ENCODE measurements at regions not wholly inside any gene's neighbourhood (a gene's known extent, or its start where the extent isn't known, plus 50 kb on each side); places are given as distances from the start of the nearest gene placed in this dataset.

GRCh38 chr2:172658945-172659344, 76.7 kb upstream of the RAPGEF4 start:
- DNase-seq (ENCODE audit: low read depth) = no peak

GRCh38 chr2:172662099-172662498, 73.5 kb upstream of the RAPGEF4 start:
- DNase-seq (ENCODE audit: low read depth) = no peak

- no peak for DNase-seq (ENCODE audit: low read depth)
These were observed 70.9 kb upstream of the RAPGEF4 start for GRCh38 chr2:172664766-172665165.

GRCh38 chr2:172667581-172668325, 67.9 kb upstream of the RAPGEF4 start:
- no peak for DNase-seq (ENCODE audit: low read depth)

GRCh38 chr2:172671501-172671900, 64.1 kb upstream of the RAPGEF4 start:
- no peak for DNase-seq (ENCODE audit: low read depth)

GRCh38 chr2:172672114-172672513, 63.5 kb upstream of the RAPGEF4 start:
- DNase-seq (ENCODE audit: low read depth) = no peak

GRCh38 chr2:172673056-172673683, 62.5 kb upstream of the RAPGEF4 start:
- DNase-seq (ENCODE audit: low read depth) = no peak

GRCh38 chr2:172674034-172674967, 61.3 kb upstream of the RAPGEF4 start:
- peak; percentile 18 for DNase-seq (ENCODE audit: low read depth)

- no peak for DNase-seq (ENCODE audit: low read depth)
These were observed 60.7 kb upstream of the RAPGEF4 start for GRCh38 chr2:172674968-172675303.

- DNase-seq (ENCODE audit: low read depth) = no peak
These were observed 58.3 kb upstream of the RAPGEF4 start for GRCh38 chr2:172677363-172677762.

GRCh38 chr2:172680436-172681068, 55.1 kb upstream of the RAPGEF4 start:
- no peak for DNase-seq (ENCODE audit: low read depth)

GRCh38 chr2:172685467-172685866, 50.2 kb upstream of the RAPGEF4 start:
- DNase-seq (ENCODE audit: low read depth) = no peak

Data from stimulated activated CD8-positive, alpha-beta memory T cell treated with anti-CD3 and anti-CD28 coated beads, Interleukin-4, amount 100 ng/mL, for 24 hours (primary cell).